ENCODE measurements at regions not wholly inside any gene's neighbourhood (a gene's known extent, or its start where the extent isn't known, plus 50 kb on each side); places are given as distances from the start of the nearest gene placed in this dataset.

DNA sequence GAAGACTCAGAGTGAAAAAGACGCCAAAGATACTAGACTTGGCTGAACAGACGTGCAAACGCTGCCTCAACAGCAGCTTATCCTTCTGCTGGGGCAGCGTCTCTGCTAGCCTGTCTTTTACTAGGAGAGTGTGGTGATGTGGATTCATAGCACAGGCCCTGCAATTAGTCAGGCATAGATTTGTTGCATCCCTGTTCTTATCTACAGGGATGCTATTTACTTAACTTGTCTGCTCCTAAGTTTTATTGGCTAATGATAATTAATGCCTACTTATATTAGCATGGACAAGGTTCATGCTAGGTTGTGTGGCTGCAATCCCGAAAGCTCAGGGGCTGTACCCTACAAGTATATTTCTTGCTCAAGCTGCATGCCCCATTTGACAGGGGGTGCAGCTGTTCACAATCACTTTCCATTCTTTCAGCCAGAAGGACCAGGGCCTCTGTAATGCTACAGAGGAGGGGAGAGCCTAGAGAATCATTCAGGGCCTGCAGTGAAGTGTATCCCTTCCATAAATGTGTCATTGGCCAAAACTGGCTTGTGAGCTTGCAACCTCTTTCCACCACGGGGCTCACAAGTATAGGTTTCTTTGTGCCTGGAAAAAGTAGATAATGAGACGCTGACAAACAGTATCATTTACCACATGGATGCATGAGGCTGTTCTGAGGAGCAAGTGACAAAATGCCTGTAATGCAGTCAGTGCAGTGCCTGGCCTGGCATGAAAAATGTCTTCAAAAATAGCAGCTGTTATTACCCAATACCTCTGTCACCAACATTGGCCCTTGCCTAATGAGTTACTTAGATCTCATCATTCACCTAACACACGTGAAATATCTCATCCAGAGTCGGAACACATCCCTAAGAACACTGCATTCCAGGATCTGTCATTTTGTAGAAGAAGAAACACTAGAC lies 685.8 kb upstream of the API5 start:
- DNase-seq (ENCODE audit: low read depth, low spot score) (no peak), FAIRE-seq (no peak)
- H3K9me3 ChIP-seq (replicated peaks; ENCODE audit: control insufficient read depth, insufficient read depth, low read length) = no peaks in the 10 kb centered on the region
- no peak overlapping the region for H2AFZ ChIP-seq (ENCODE audit: low read depth, low read length)
- ChIA-PET CTCF (no interaction called here), POLR2A (no interaction called here)
- H3K4me3 ChIP-seq (replicated peaks in 1 of 3; ENCODE audit: insufficient read depth in 1 of 3, low read depth in 1 of 3, low read length in 3 of 3) = no peak overlapping the region
- no peak for TF ChIP-seq CTCF (IDR thresholded peaks at IDR 0.05; ENCODE audit: extremely low read depth in 1 of 2, insufficient read depth in 1 of 2, low read depth in 1 of 2, low read length in 2 of 2)
- no peak for TF ChIP-seq FOS (IDR thresholded peaks at IDR 0.05; ENCODE audit: borderline replicate concordance, insufficient read depth, low read length)
- TF ChIP-seq, protein P1, sequence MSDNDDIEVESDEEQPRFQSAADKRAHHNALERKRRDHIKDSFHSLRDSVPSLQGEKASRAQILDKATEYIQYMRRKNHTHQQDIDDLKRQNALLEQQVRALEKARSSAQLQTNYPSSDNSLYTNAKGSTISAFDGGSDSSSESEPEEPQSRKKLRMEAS (IDR thresholded peaks at IDR 0.05; ENCODE audit: insufficient read depth, insufficient read length) = no peak
- TF ChIP-seq POLR2AphosphoS5 (IDR thresholded peaks at IDR 0.05; ENCODE audit: insufficient read depth, low read depth, low read length) = no peak
- TF ChIP-seq GATA2 (IDR thresholded peaks at IDR 0.05; ENCODE audit: insufficient read depth, insufficient read length, low read depth, low read length) = no peak
- no peak for TF ChIP-seq EZH2 (IDR thresholded peaks at IDR 0.05; ENCODE audit: borderline replicate concordance, low read depth, low read length, severe bottlenecking)
- TF ChIP-seq JUN (IDR thresholded peaks at IDR 0.05; ENCODE audit: borderline replicate concordance, insufficient read depth, insufficient read length, low read depth) = no peak
- H3K27ac ChIP-seq (ENCODE audit: insufficient read depth, low read depth, low read length) = no peak overlapping the region
- no peaks in the 10 kb centered on the region for H3K27me3 ChIP-seq (ENCODE audit: control insufficient read depth in 2 of 2, insufficient read depth in 2 of 2, low read length in 2 of 2)
- no peaks in the 10 kb centered on the region for H3K4me1 ChIP-seq (ENCODE audit: control insufficient read depth, extremely low read depth, insufficient read depth, low read length)
- no peaks in the 10 kb centered on the region for H3K79me2 ChIP-seq (ENCODE audit: control insufficient read depth, insufficient read depth, low read length)
- H3K9me1 ChIP-seq (replicated peaks; ENCODE audit: control insufficient read depth, extremely low read depth, insufficient read depth, low read length) = no peaks in the 10 kb centered on the region
- no peak overlapping the region for H3K9ac ChIP-seq (replicated peaks; ENCODE audit: extremely low read depth, insufficient read depth, low read length)
- BruUV-seq (replicated peaks) = no TSS peak
- dilution Hi-C loops (cut with MboI; ENCODE audit: extremely low pct_ligation_motif_present, low sequenced_read_pairs) (no loop called here), intact Hi-C loops (cut with micrococcal nuclease) (no loop called here)
- no peaks in the 10 kb centered on the region for H3K36me3 ChIP-seq (ENCODE audit: control insufficient read depth in 2 of 2, extremely low read depth in 1 of 2, insufficient read depth in 2 of 2, low read length in 2 of 2)
- H4K20me1 ChIP-seq (replicated peaks; ENCODE audit: control insufficient read depth, extremely low read depth, insufficient read depth, low read length) = no peaks in the 10 kb centered on the region
- no peak overlapping the region for H3K4me2 ChIP-seq (ENCODE audit: insufficient read depth, low read length)

Measured in endothelial cell of umbilical vein (primary cell).